Loucy (cell line): ENCODE measurements at regions not wholly inside any gene's neighbourhood (a gene's known extent, or its start where the extent isn't known, plus 50 kb on each side); places are given as distances from the start of the nearest gene placed in this dataset.

Experiments
- H2AFZ ChIP-seq: fragments of 200-600 bp; sonication (generic); 2 replicates; pipeline ENCODE4 v1.6.0; 2016; ENCODE audit warnings: antibody characterized with exemption, mild to moderate bottlenecking, low read length, moderate library complexity
- H3F3A ChIP-seq: fragments of 200-600 bp; 2 replicates; pipeline ENCODE4 v1.6.0; 2016; ENCODE audit warnings: antibody characterized with exemption, low read depth, mild to moderate bottlenecking
- H3K27me3 ChIP-seq: fragments of 200-600 bp; sonication (generic); 2 replicates; pipeline ENCODE4 v1.6.1; 2014; ENCODE audit warnings: low read length, mild to moderate bottlenecking; ENCODE audit not compliant: insufficient read depth, poor library complexity, severe bottlenecking
- H3K36me3 ChIP-seq: fragments of 200-600 bp; sonication (generic); 2 replicates; pipeline ENCODE4 v1.6.1; 2016; ENCODE audit warnings: low read length; ENCODE audit not compliant: insufficient read depth
- H3K4me1 ChIP-seq: fragments of 200-600 bp; sonication (generic); 2 replicates; pipeline ENCODE4 v1.5.1; 2014; ENCODE audit warnings: low read length, mild to moderate bottlenecking; ENCODE audit not compliant: insufficient read depth, poor library complexity, severe bottlenecking
- H3K4me2 ChIP-seq: fragments of 200-600 bp; sonication (generic); 2 replicates; pipeline ENCODE4 v1.6.0; 2014; ENCODE audit warnings: antibody characterized with exemption, low read length, low read depth, mild to moderate bottlenecking; ENCODE audit not compliant: poor library complexity, severe bottlenecking
- H3K4me3 ChIP-seq: fragments of 200-600 bp; sonication (generic); 2 replicates; pipeline ENCODE4 v1.5.1; 2014; ENCODE audit warnings: low read length, mild to moderate bottlenecking, mixed read lengths; ENCODE audit not compliant: poor library complexity, severe bottlenecking
- H3K79me2 ChIP-seq: fragments of 200-600 bp; sonication (generic); 2 replicates; pipeline ENCODE4 v1.6.1; 2014; ENCODE audit warnings: low read length; ENCODE audit not compliant: insufficient read depth
- H3K9ac ChIP-seq: fragments of 200-600 bp; sonication (generic); 2 replicates; pipeline ENCODE4 v1.6.0; 2014; ENCODE audit warnings: mild to moderate bottlenecking, low read depth, low read length, moderate library complexity; ENCODE audit not compliant: poor library complexity, severe bottlenecking
- H3K9me2 ChIP-seq: fragments of 200-600 bp; sonication (generic); replicated peaks from 2 replicates; pipeline ENCODE4 v1.6.1; 2016; ENCODE audit warnings: low read depth, low read length, mixed read lengths
- H3K9me3 ChIP-seq: fragments of 200-600 bp; sonication (generic); 2 replicates; pipeline ENCODE4 v1.6.1; 2014; ENCODE audit warnings: mild to moderate bottlenecking, antibody characterized with exemption, low read length, low read depth; ENCODE audit not compliant: insufficient read depth
- H4K20me1 ChIP-seq: fragments of 200-600 bp; sonication (generic); 2 replicates; pipeline ENCODE4 v1.6.0; 2014; ENCODE audit warnings: antibody characterized with exemption, low read length, mild to moderate bottlenecking; ENCODE audit not compliant: insufficient read depth, poor library complexity, severe bottlenecking
- CTCF ChIP-seq: fragments of 200-600 bp; sonication (generic); conservative IDR thresholded peaks from 2 replicates; pipeline ENCODE4 v1.5.1; 2014; ENCODE audit warnings: mild to moderate bottlenecking, antibody characterized with exemption, low read length
- EZH2phosphoT487 ChIP-seq: fragments of 200-600 bp; IDR thresholded peaks from 2 replicates; pipeline ENCODE4 v1.6.1; 2018; ENCODE audit warnings: antibody characterized with exemption, mild to moderate bottlenecking, moderate library complexity, borderline replicate concordance

- Histone ChIP-seq H3F3A (no peaks in the 10 kb centered on the region), H3K9me3 (no peaks in the 10 kb centered on the region), H2AFZ (no peak overlapping the region), H4K20me1 (no peaks in the 10 kb centered on the region), H3K4me3 (no peak overlapping the region), H3K36me3 (no peaks in the 10 kb centered on the region), H3K4me2 (no peak overlapping the region), H3K79me2 (no peaks in the 10 kb centered on the region), H3K9me2 (no peaks in the 10 kb centered on the region), H3K4me1 (no peaks in the 10 kb centered on the region), H3K27me3 (no peaks in the 10 kb centered on the region), H3K9ac (no peak overlapping the region)
- TF ChIP-seq CTCF: no peak
- TF ChIP-seq EZH2phosphoT487: no peak
Measured at GRCh38 chr15:36499412-36500389, 79.7 kb upstream of the CDIN1 start.

DNA sequence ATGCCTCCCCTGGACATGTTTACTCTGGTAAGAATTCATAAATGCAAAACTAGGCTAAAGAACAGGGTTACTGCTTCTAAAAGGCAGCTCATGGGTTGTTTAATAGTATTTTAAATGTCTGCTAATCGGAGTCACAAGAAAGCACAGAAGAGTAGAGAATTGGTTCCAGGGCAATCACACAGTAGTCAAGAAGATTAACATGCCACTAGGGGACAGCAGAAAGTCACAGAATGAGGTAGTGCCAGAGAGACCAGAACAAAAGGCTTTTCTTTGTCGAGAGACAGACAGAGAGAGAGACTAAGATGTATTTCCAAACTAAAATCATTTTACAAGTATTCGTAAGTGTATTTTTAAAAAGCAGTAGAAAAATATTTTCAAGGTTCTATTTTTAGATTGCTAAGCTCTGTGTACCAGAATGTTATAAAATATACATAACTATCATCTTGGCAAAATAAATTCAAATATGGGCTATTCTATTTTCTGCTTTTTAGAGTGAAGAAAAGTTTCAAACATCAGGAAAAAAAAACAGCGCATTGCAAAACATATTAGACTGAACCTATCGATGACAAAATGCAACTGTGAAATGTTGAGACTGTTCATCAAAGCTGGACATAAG is 78.3 kb upstream of the CDIN1 start:
- no peak overlapping the region for H3K4me3 ChIP-seq
- H3K9me2 ChIP-seq: no peaks in the 10 kb centered on the region
- H2AFZ ChIP-seq: peak overlapping the region; percentile 75
- H3K4me1 ChIP-seq: no peaks in the 10 kb centered on the region
- no peak overlapping the region for H3K9ac ChIP-seq
- no peaks in the 10 kb centered on the region for H3K27me3 ChIP-seq
- H3F3A ChIP-seq: no peaks in the 10 kb centered on the region
- TF ChIP-seq CTCF (peak; percentile 92), EZH2phosphoT487 (no peak)
- H4K20me1 ChIP-seq: no peaks in the 10 kb centered on the region
- H3K79me2 ChIP-seq: no peaks in the 10 kb centered on the region
- H3K36me3 ChIP-seq: no peaks in the 10 kb centered on the region
- H3K4me2 ChIP-seq: no peak overlapping the region
- no peaks in the 10 kb centered on the region for H3K9me3 ChIP-seq

- no peak overlapping the region for H3K4me2 ChIP-seq
Measured at GRCh38 chr15:36502509-36502908, 76.9 kb upstream of the CDIN1 start.

More at GRCh38 chr15:36502509-36502908, 76.9 kb upstream of the CDIN1 start:
- TF ChIP-seq EZH2phosphoT487: no peak
- no peak for TF ChIP-seq CTCF
- H3K9me2 ChIP-seq: no peaks in the 10 kb centered on the region
- no peaks in the 10 kb centered on the region for H3K27me3 ChIP-seq
- H3K9ac ChIP-seq: no peak overlapping the region
- H3K36me3 ChIP-seq: no peaks in the 10 kb centered on the region
- no peaks in the 10 kb centered on the region for H4K20me1 ChIP-seq
- no peaks in the 10 kb centered on the region for H3K79me2 ChIP-seq
- no peak overlapping the region for H2AFZ ChIP-seq
- H3K9me3 ChIP-seq: no peaks in the 10 kb centered on the region
- no peaks in the 10 kb centered on the region for H3F3A ChIP-seq
- H3K4me3 ChIP-seq: no peak overlapping the region
- no peaks in the 10 kb centered on the region for H3K4me1 ChIP-seq
